ENCODE measurements at regions not wholly inside any gene's neighbourhood (a gene's known extent, or its start where the extent isn't known, plus 50 kb on each side); places are given as distances from the start of the nearest gene placed in this dataset.

- no peak for TF ChIP-seq CTCF (IDR thresholded peaks at IDR 0.05)
- no peak for TF ChIP-seq POLR2AphosphoS5 (IDR thresholded peaks at IDR 0.05)
- TF ChIP-seq POLR2A (IDR thresholded peaks at IDR 0.05) = no peak
Measured at GRCh38 chr15:27695726-27696125, 403.4 kb downstream of the OCA2 start.
